OCI-LY3 (cell line): ENCODE measurements at regions not wholly inside any gene's neighbourhood (a gene's known extent, or its start where the extent isn't known, plus 50 kb on each side); places are given as distances from the start of the nearest gene placed in this dataset.

ENCODE experiments used
- H2AFZ ChIP-seq: fragments of 200-600, 300-600 bp; shearing (Covaris generic); 2 replicates; pipeline ENCODE4 v1.6.0; 2014; ENCODE audit warnings: antibody characterized with exemption, low read depth, low read length
- H3K27ac ChIP-seq: fragments of 200-600, 300-600 bp; sonication (generic); 2 replicates; pipeline ENCODE4 v1.5.1; 2014; ENCODE audit warnings: mild to moderate bottlenecking, low read length, moderate library complexity, mixed read lengths
- H3K27me3 ChIP-seq: fragments of 200-600, 300-600 bp; sonication (generic); 2 replicates; pipeline ENCODE4 v1.6.1; 2014; ENCODE audit warnings: low read depth, low read length, mixed read lengths
- H3K36me3 ChIP-seq: fragments of 200-600, 300-600 bp; sonication (generic); replicated peaks from 2 replicates; pipeline ENCODE3; 2014; ENCODE audit warnings: low read depth, low read length, mixed read lengths
- H3K4me1 ChIP-seq: fragments of 300-600, 200-600 bp; sonication (generic); 2 replicates; pipeline ENCODE4 v1.6.1; 2014; ENCODE audit warnings: low read length, mixed read lengths
- H3K4me2 ChIP-seq: fragments of 200-600, 300-600 bp; sonication (generic); 2 replicates; pipeline ENCODE4 v1.6.1; 2014; ENCODE audit warnings: low read length, mixed read lengths
- H3K4me3 ChIP-seq: fragments of 300-600, 200-600 bp; sonication (generic); 2 replicates; pipeline ENCODE4 v1.5.1; 2014; ENCODE audit warnings: antibody characterized with exemption, mild to moderate bottlenecking, low read length, moderate library complexity
- H3K79me2 ChIP-seq: fragments of 300-600, 200-600 bp; shearing (Covaris generic); 2 replicates; pipeline ENCODE4 v1.6.1; 2014; ENCODE audit warnings: mild to moderate bottlenecking, low read length, mixed read lengths
- H3K9ac ChIP-seq: fragments of 300-600, 200-600 bp; shearing (Covaris generic); 2 replicates; pipeline ENCODE4 v1.6.0; 2014; ENCODE audit warnings: mild to moderate bottlenecking, low read length, moderate library complexity
- H3K9me3 ChIP-seq: fragments of 200-600, 300-600 bp; shearing (Covaris generic); 2 replicates; pipeline ENCODE4 v1.6.1; 2014; ENCODE audit warnings: low read length, mixed read lengths; ENCODE audit not compliant: insufficient read depth
- H4K20me1 ChIP-seq: fragments of 200-600, 300-600 bp; sonication (generic); 2 replicates; pipeline ENCODE4 v1.6.1; 2016; ENCODE audit warnings: low read length, mixed read lengths; ENCODE audit not compliant: insufficient read depth
- CTCF ChIP-seq: fragments of 200-600, 300-600 bp; sonication (generic); IDR thresholded peaks from 2 replicates; pipeline ENCODE4 v1.5.1; 2014; ENCODE audit warnings: antibody characterized with exemption, low read length, low read depth
- EZH2phosphoT487 ChIP-seq: fragments of 200-600 bp; shearing (Covaris generic); IDR thresholded peaks from 2 replicates; pipeline ENCODE4 v1.6.1; 2018; ENCODE audit warnings: antibody characterized with exemption, mixed run types, low read depth

GRCh38 chr2:136327162-136327852, 209.4 kb upstream of the CXCR4 start:
- Histone ChIP-seq H3K4me1 (peaks cover 41% of the 10 kb centered on the region), H3K27me3 (peaks cover 49% of the 10 kb centered on the region), H3K4me2 (peak overlapping the region; percentile 65), H3K9ac (0 out of 2 replicates have a peak overlapping the region, but pooled peaks have one; percentile 26), H3K4me3 (peak overlapping the region; percentile 59), H3K36me3 (no peaks in the 10 kb centered on the region), H2AFZ (peak overlapping the region; percentile 60), H3K79me2 (no peaks in the 10 kb centered on the region), H3K9me3 (no peaks in the 10 kb centered on the region), H4K20me1 (no peaks in the 10 kb centered on the region), H3K27ac (peak overlapping the region; percentile 32; the same call in 1 of the 2 replicates)
- no peak for TF ChIP-seq CTCF
- TF ChIP-seq EZH2phosphoT487 = 0 out of 2 replicates have a peak, but pooled peaks have one; percentile 63

- Histone ChIP-seq H3K4me1 (peaks cover 41% of the 10 kb centered on the region), H4K20me1 (no peaks in the 10 kb centered on the region), H3K4me2 (peak overlapping the region; percentile 65), H3K36me3 (no peaks in the 10 kb centered on the region), H3K27ac (no peak overlapping the region), H2AFZ (no peak overlapping the region), H3K27me3 (peaks cover 41% of the 10 kb centered on the region), H3K79me2 (no peaks in the 10 kb centered on the region), H3K9me3 (no peaks in the 10 kb centered on the region), H3K4me3 (peak overlapping the region; percentile 46), H3K9ac (no peak overlapping the region)
- TF ChIP-seq EZH2phosphoT487 (no peak), CTCF (no peak)
Measured at GRCh38 chr2:136325844-136326331, 207.9 kb upstream of the CXCR4 start.

- Histone ChIP-seq H3K27ac (no peak overlapping the region), H2AFZ (no peak overlapping the region; the same call in 1 of the 2 replicates), H3K4me2 (peak overlapping the region; percentile 65)
Measured at GRCh38 chr2:136324966-136325365, 207.0 kb upstream of the CXCR4 start.

More at GRCh38 chr2:136324966-136325365, 207.0 kb upstream of the CXCR4 start:
- Histone ChIP-seq H3K36me3 (no peaks in the 10 kb centered on the region), H3K9ac (no peak overlapping the region), H3K27me3 (peaks cover 39% of the 10 kb centered on the region), H3K9me3 (no peaks in the 10 kb centered on the region), H3K4me1 (peaks cover 41% of the 10 kb centered on the region), H3K4me3 (peak overlapping the region; percentile 46), H3K79me2 (no peaks in the 10 kb centered on the region), H4K20me1 (no peaks in the 10 kb centered on the region)
- TF ChIP-seq EZH2phosphoT487 = no peak
- TF ChIP-seq CTCF = no peak
